ENCODE measurements at regions not wholly inside any gene's neighbourhood (a gene's known extent, or its start where the extent isn't known, plus 50 kb on each side); places are given as distances from the start of the nearest gene placed in this dataset.

GRCh38 chr12:87283111-87283510, 746.1 kb downstream of the C12orf50 start:
- H3K27me3 ChIP-seq (ENCODE audit: control insufficient read depth in 2 of 2, insufficient read depth in 2 of 2, low read length in 2 of 2), result no peaks in the 10 kb centered on the region
- TF ChIP-seq CTCF (IDR thresholded peaks at IDR 0.05), result no peak
- Mint-ChIP-seq H3K27me3 (ENCODE audit: low read depth in 3 of 3) (no peaks in the 10 kb centered on the region), H3K27ac (no peak overlapping the region), H3K9me3 (peaks cover 0 to 2% (median 0%) of the 10 kb centered on the region in 7 donors), H3K4me1 (peaks cover 3% of the 10 kb centered on the region), H3K36me3 (no peaks in the 10 kb centered on the region), H3K4me3 (no peak overlapping the region)
- H3K9me3 ChIP-seq (replicated peaks in 1 of 2; ENCODE audit: control insufficient read depth in 1 of 2, insufficient read depth in 1 of 2, low read length in 2 of 2), result no peaks in the 10 kb centered on the region
- intact Hi-C loops (cut with micrococcal nuclease), result no loop called here
- H3K79me2 ChIP-seq (ENCODE audit: insufficient read depth, low read length), result no peaks in the 10 kb centered on the region
- H3K4me3 ChIP-seq (replicated peaks in 1 of 3; ENCODE audit: low read depth in 2 of 3, low read length in 3 of 3), result no peak overlapping the region
- no peaks in the 10 kb centered on the region for H3K36me3 ChIP-seq (replicated peaks in 1 of 2; ENCODE audit: control insufficient read depth in 1 of 2, insufficient read depth in 2 of 2, low read length in 2 of 2)
- no peak overlapping the region for H2AFZ ChIP-seq (ENCODE audit: insufficient read depth, low read depth, low read length, poor library complexity, severe bottlenecking)
- no peak for DNase-seq
- no peak overlapping the region for H3K9ac ChIP-seq (ENCODE audit: insufficient read depth, low read length, poor library complexity, severe bottlenecking)
- no peak overlapping the region for H3K4me2 ChIP-seq (replicated peaks; ENCODE audit: extremely low read depth, low read length, poor library complexity, severe bottlenecking)
- no peaks in the 10 kb centered on the region for H4K20me1 ChIP-seq (ENCODE audit: insufficient read depth, low read length)
- no peak overlapping the region for H3K27ac ChIP-seq (ENCODE audit: low read depth in 1 of 2, low read length in 2 of 2)
- no peaks in the 10 kb centered on the region for H3K4me1 ChIP-seq (ENCODE audit: control insufficient read depth in 1 of 2, insufficient read depth in 2 of 2, low read length in 2 of 2)

GRCh38 chr12:87280893-87281292, 748.3 kb downstream of the C12orf50 start:
- Histone ChIP-seq H3K27me3 (ENCODE audit: control insufficient read depth in 2 of 2, insufficient read depth in 2 of 2, low read length in 2 of 2) (no peaks in the 10 kb centered on the region), H3K4me1 (ENCODE audit: control insufficient read depth in 1 of 2, insufficient read depth in 2 of 2, low read length in 2 of 2) (no peaks in the 10 kb centered on the region), H2AFZ (ENCODE audit: insufficient read depth, low read depth, low read length, poor library complexity, severe bottlenecking) (no peak overlapping the region), H3K27ac (ENCODE audit: low read depth in 1 of 2, low read length in 2 of 2) (no peak overlapping the region), H3K9ac (ENCODE audit: insufficient read depth, low read length, poor library complexity, severe bottlenecking) (no peak overlapping the region), H4K20me1 (ENCODE audit: insufficient read depth, low read length) (no peaks in the 10 kb centered on the region), H3K79me2 (ENCODE audit: insufficient read depth, low read length) (no peaks in the 10 kb centered on the region), H3K36me3 (replicated peaks in 1 of 2; ENCODE audit: control insufficient read depth in 1 of 2, insufficient read depth in 2 of 2, low read length in 2 of 2) (no peaks in the 10 kb centered on the region), H3K4me3 (replicated peaks in 1 of 3; ENCODE audit: low read depth in 2 of 3, low read length in 3 of 3) (no peak overlapping the region), H3K4me2 (replicated peaks; ENCODE audit: extremely low read depth, low read length, poor library complexity, severe bottlenecking) (no peak overlapping the region), H3K9me3 (replicated peaks in 1 of 2; ENCODE audit: control insufficient read depth in 1 of 2, insufficient read depth in 1 of 2, low read length in 2 of 2) (no peaks in the 10 kb centered on the region)
- DNase-seq, result no peak
- H3K4me1 Mint-ChIP-seq, result peaks cover 3% of the 10 kb centered on the region
- TF ChIP-seq CTCF (IDR thresholded peaks at IDR 0.05), result no peak
- H3K36me3 Mint-ChIP-seq, result no peaks in the 10 kb centered on the region
- H3K4me3 Mint-ChIP-seq, result no peak overlapping the region
- no peak overlapping the region for H3K27ac Mint-ChIP-seq
- H3K9me3 Mint-ChIP-seq, result peaks cover 0 to 2% (median 0%) of the 10 kb centered on the region in 7 donors
- WGBS (ENCODE audit: insufficient coverage), result no CpG with 5 or more reads among the region's 1 CpG
- intact Hi-C loops (cut with micrococcal nuclease), result no loop called here
- no peaks in the 10 kb centered on the region for H3K27me3 Mint-ChIP-seq (ENCODE audit: low read depth in 3 of 3)

Data from CD14-positive monocyte (primary cell).